Progenitor cell of endocrine pancreas (in vitro differentiated cells): ENCODE measurements at regions not wholly inside any gene's neighbourhood (a gene's known extent, or its start where the extent isn't known, plus 50 kb on each side); places are given as distances from the start of the nearest gene placed in this dataset.

Source experiments
- DNase-seq: peaks from one replicate; pipeline ENCODE4 v3.0.0; 2021; ENCODE audit warnings: low spot score; ENCODE audit not compliant: unreplicated experiment
- H3K27ac Mint-ChIP-seq: 2 replicates; pipeline ENCODE4 v1.8.0; 2021; ENCODE audit warnings: mild to moderate bottlenecking, moderate library complexity, mixed read lengths
- H3K27me3 Mint-ChIP-seq: 2 replicates; pipeline ENCODE4 v1.8.0; 2021; ENCODE audit warnings: mixed read lengths
- H3K36me3 Mint-ChIP-seq: 2 replicates; pipeline ENCODE4 v1.8.0; 2022; ENCODE audit warnings: mixed read lengths; ENCODE audit not compliant: insufficient read depth
- H3K4me1 Mint-ChIP-seq: 2 replicates; pipeline ENCODE4 v1.8.0; 2021; ENCODE audit warnings: low read depth, mixed read lengths
- H3K4me3 Mint-ChIP-seq: 2 replicates; pipeline ENCODE4 v1.8.0; 2021; ENCODE audit warnings: low read depth, mild to moderate bottlenecking, moderate library complexity, mixed read lengths
- H3K9me3 Mint-ChIP-seq: 2 replicates; pipeline ENCODE4 v1.8.0; 2021; ENCODE audit warnings: low read depth, mixed read lengths
- CTCF ChIP-seq: fragments of 200-600 bp; sonication (generic); IDR thresholded peaks from one replicate; pipeline ENCODE4 v1.5.0; 2021; ENCODE audit warnings: antibody characterized with exemption, mild to moderate bottlenecking; ENCODE audit not compliant: unreplicated experiment

DNA sequence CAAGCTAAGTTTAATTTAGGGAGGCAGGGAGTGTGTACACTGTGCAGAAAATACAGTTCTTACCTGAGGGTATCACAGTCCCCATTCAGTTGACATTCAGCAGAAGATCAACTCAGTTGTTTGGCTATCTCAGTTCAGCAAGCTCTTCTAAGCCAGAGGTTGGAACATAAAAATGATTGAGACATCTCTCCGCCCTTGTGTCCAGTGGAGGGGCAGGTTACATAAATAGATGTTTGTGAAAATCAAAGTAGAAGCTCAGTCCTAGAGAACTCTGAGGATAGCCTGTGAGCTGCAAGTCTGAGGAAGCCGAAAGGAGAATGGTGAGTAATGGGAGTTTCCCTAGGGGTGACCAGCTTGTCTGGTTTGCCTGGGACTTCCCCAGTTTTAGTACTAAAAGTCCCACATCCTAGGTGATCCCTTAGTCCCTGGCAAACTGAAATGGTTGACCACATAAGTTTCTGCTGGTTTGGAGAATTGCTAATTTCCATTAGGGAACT is 251.4 kb upstream of the ATP2B1 start:
- TF ChIP-seq CTCF: no peak
- Mint-ChIP-seq H3K4me3 (no peak overlapping the region), H3K9me3 (peaks cover 3% of the 10 kb centered on the region), H3K36me3 (no peaks in the 10 kb centered on the region), H3K4me1 (no peaks in the 10 kb centered on the region), H3K27ac (no peak overlapping the region), H3K27me3 (peaks cover 2% of the 10 kb centered on the region)
- no peak for DNase-seq

- Mint-ChIP-seq H3K27ac (no peak overlapping the region), H3K9me3 (peaks cover 3% of the 10 kb centered on the region), H3K4me3 (no peak overlapping the region), H3K4me1 (no peaks in the 10 kb centered on the region), H3K36me3 (no peaks in the 10 kb centered on the region), H3K27me3 (peaks cover 2% of the 10 kb centered on the region)
- TF ChIP-seq CTCF: no peak
- DNase-seq: no peak
Measured at GRCh38 chr12:89959179-89959578, 250.5 kb upstream of the ATP2B1 start.

- H3K27me3 Mint-ChIP-seq: no peaks in the 10 kb centered on the region
Measured at GRCh38 chr12:89954259-89954658, 245.6 kb upstream of the ATP2B1 start.

DNA sequence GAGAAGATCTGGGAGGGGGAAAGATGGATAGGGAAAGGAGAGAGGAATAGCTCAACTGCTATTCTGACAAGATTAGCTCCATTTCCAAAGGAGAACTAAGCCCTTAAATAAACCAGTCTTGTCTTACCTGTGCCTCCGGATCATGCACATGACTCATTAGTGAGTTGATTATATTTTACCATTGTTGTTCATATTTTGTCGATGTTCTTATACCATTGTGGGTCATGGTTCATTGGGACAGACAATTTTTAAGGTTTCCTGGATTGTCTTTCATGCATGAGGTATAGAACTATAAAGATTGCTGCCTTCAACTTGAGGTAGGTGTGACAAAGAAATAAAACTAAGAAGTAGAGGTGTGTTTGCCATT is 243.0 kb upstream of the ATP2B1 start:
- H3K36me3 Mint-ChIP-seq: no peaks in the 10 kb centered on the region
- H3K9me3 Mint-ChIP-seq: no peaks in the 10 kb centered on the region
- no peak for DNase-seq
- no peak overlapping the region for H3K27ac Mint-ChIP-seq
- no peak for TF ChIP-seq CTCF
- H3K27me3 Mint-ChIP-seq: no peaks in the 10 kb centered on the region
- no peak overlapping the region for H3K4me3 Mint-ChIP-seq
- peaks cover 19% of the 10 kb centered on the region for H3K4me1 Mint-ChIP-seq

More at GRCh38 chr12:89954259-89954658, 245.6 kb upstream of the ATP2B1 start:
- peaks cover 3% of the 10 kb centered on the region for H3K4me1 Mint-ChIP-seq
- H3K27ac Mint-ChIP-seq: no peak overlapping the region
- H3K9me3 Mint-ChIP-seq: no peaks in the 10 kb centered on the region
- no peaks in the 10 kb centered on the region for H3K36me3 Mint-ChIP-seq
- no peak overlapping the region for H3K4me3 Mint-ChIP-seq
- DNase-seq: no peak
- no peak for TF ChIP-seq CTCF

GRCh38 chr12:89951050-89951693 is 242.5 kb upstream of the ATP2B1 start:
- Mint-ChIP-seq H3K4me1 (peaks cover 20% of the 10 kb centered on the region), H3K27ac (no peak overlapping the region), H3K27me3 (no peaks in the 10 kb centered on the region), H3K9me3 (no peaks in the 10 kb centered on the region), H3K4me3 (no peak overlapping the region), H3K36me3 (no peaks in the 10 kb centered on the region)
- no peak for DNase-seq
- no peak for TF ChIP-seq CTCF
